ENCODE measurements at regions not wholly inside any gene's neighbourhood (a gene's known extent, or its start where the extent isn't known, plus 50 kb on each side); places are given as distances from the start of the nearest gene placed in this dataset.
"Not testable (repeated sequence)": the region's sequence is repeated elsewhere in the genome, so short reads cannot be mapped to it uniquely, and the experiment has no call there.

GRCh38 chr3:106120356-106120755 lies 251.5 kb upstream of the CBLB start:
- no peak for DNase-seq (ENCODE audit: low spot score)

- no peak for DNase-seq (ENCODE audit: low spot score)
These were observed 252.9 kb upstream of the CBLB start for GRCh38 chr3:106121491-106122289.

GRCh38 chr3:106124818-106125217 lies 256.0 kb upstream of the CBLB start:
- no peak for DNase-seq (ENCODE audit: low spot score)

GRCh38 chr3:106125321-106125720 lies 256.5 kb upstream of the CBLB start:
- DNase-seq (ENCODE audit: low spot score), result no peak

GRCh38 chr3:106126067-106126845 lies 257.4 kb upstream of the CBLB start:
- DNase-seq (ENCODE audit: low spot score), result no peak

GRCh38 chr3:106126846-106127235 lies 258.0 kb upstream of the CBLB start:
- DNase-seq (ENCODE audit: low spot score), result no peak

GRCh38 chr3:106129939-106130338 lies 261.1 kb upstream of the CBLB start:
- no peak for DNase-seq (ENCODE audit: low spot score)

- no peak for DNase-seq (ENCODE audit: low spot score)
These were observed 261.8 kb upstream of the CBLB start for GRCh38 chr3:106130384-106131198.

GRCh38 chr3:106135451-106136160 lies 266.8 kb upstream of the CBLB start:
- no peak for DNase-seq (ENCODE audit: low spot score)

GRCh38 chr3:106139826-106140225 lies 271.0 kb upstream of the CBLB start:
- DNase-seq (ENCODE audit: low spot score), result no peak

- no peak for DNase-seq (ENCODE audit: low spot score)
These were observed 271.6 kb upstream of the CBLB start for GRCh38 chr3:106140431-106140830.

- no peak for DNase-seq (ENCODE audit: low spot score)
These were observed 275.2 kb upstream of the CBLB start for GRCh38 chr3:106144030-106144429.

GRCh38 chr3:106148440-106149082 lies 279.7 kb upstream of the CBLB start:
- not testable (repeated sequence) for DNase-seq (ENCODE audit: low spot score)

GRCh38 chr3:106157411-106157810 lies 288.6 kb upstream of the CBLB start:
- no peak for DNase-seq (ENCODE audit: low spot score)

GRCh38 chr3:106160396-106160795 lies 291.6 kb upstream of the CBLB start:
- DNase-seq (ENCODE audit: low spot score), result no peak

GRCh38 chr3:106161246-106161645 lies 292.4 kb upstream of the CBLB start:
- no peak for DNase-seq (ENCODE audit: low spot score)

- no peak for DNase-seq (ENCODE audit: low spot score)
These were observed 298.9 kb upstream of the CBLB start for GRCh38 chr3:106167728-106168127.

- no peak for DNase-seq (ENCODE audit: low spot score)
These were observed 300.3 kb upstream of the CBLB start for GRCh38 chr3:106168962-106169750.

GRCh38 chr3:106170636-106171035 lies 301.8 kb upstream of the CBLB start:
- DNase-seq (ENCODE audit: low spot score), result no peak

- DNase-seq (ENCODE audit: low spot score), result no peak
These were observed 303.3 kb upstream of the CBLB start for GRCh38 chr3:106172101-106172500.
